Stimulated activated CD8-positive, alpha-beta memory T cell treated with anti-CD3 and anti-CD28 coated beads, Interleukin-15, amount 100 ng/mL, for 1 hour (primary cell): ENCODE measurements at regions not wholly inside any gene's neighbourhood (a gene's known extent, or its start where the extent isn't known, plus 50 kb on each side); places are given as distances from the start of the nearest gene placed in this dataset.
"Not testable (repeated sequence)": the region's sequence is repeated elsewhere in the genome, so short reads cannot be mapped to it uniquely, and the experiment has no call there.

Experiments used
- DNase-seq: peaks from one replicate; pipeline ENCODE4 v3.0.0-alpha.2; 2020; ENCODE audit warnings: low read depth

DNA sequence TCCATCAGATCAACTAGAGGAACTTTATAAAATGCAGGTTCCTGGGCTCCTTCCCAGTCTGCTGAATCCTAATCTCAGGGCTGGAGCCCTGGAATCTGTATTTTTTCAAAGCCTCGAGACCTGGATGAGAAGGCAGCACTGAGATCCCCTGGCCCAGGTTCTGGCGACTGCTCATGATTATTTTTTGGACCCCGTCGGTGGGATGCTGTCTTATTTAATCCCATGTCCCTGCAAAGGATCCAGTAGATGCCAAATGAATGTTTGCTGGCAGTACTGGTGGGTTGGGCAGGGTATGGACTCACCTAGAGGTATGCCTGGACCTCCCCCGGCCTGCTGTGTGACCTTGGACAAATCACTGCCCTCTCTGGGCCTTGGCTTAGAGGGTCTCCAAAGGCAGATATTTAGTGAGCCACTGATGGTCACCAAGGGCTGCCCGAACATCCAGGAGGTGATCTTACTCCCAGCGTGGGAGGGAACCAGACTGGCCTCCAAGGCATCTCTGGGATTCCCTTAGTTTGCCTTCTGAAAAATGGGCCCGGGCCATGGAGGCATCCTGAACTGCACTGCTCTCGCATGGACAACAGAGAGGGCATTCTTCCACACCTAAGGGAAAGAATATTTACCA, 91.6 kb upstream of the RUNX3 start:
- DNase-seq: no peak

DNA sequence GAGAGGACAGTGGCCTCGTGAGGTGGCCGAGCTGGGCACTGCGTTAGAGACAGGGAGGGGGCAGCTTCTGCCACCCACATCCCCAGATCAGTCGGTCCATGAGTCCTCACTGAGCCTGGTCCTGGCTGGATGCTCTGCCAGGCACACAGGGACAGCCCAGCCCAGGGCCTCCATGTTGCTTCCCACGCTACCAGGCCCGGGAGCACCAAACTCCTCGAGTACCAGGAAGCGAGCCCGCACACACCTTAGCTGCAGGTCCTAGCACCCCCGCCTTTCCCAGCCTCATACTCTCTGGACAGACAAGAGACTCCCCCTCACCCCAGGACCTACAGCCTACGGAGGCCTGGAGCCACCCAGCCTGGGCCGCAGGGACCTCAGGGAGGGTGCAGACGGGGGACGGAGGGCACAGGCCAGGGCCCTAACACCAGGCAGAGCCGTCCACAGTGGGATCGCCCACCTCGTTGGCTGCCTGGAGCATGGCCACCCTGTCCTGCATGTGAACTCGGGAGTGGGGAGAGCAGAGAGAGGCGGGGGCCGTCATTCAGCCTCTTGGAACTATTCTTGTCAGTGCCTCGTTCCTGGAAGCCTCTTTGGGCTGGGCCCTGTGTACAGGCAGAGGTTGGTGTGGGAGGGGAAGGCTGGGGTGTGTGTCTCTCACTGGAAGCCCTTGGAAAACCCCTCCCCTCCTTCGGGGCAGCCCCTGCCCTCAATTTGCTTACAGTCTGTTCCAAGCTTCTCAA, 90.9 kb upstream of the RUNX3 start:
- DNase-seq: no peak

DNA sequence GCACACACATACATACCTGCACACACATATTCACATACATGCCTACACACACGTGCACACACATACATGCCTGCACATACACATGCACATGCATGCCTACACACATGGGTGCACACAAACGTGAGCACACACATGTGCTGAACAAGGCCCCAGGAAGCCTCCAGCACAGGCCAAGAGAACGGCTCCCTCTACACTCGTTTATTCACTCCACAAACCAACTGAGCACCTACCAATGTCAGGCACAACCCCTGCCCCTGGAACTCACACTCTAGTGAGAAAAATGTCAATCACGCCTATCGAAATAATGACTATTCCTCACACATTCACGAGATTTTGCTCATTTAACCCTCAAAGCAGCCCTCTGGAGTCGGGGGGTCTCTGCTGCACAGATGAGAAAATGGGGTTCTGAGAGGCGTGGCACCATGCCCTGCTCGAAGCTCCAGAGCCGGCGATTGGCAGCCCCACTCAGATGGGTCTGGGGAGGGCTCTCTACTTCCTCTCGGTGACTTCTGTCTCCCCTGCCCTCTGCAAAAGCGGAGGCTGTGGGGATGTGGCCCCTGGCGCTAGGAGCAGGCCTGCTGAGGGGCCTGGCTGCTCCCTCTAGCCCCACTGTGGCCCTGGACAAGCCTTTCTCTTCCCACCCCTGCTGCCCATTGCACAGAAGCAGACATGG, 90.2 kb upstream of the RUNX3 start:
- DNase-seq: no peak

DNA sequence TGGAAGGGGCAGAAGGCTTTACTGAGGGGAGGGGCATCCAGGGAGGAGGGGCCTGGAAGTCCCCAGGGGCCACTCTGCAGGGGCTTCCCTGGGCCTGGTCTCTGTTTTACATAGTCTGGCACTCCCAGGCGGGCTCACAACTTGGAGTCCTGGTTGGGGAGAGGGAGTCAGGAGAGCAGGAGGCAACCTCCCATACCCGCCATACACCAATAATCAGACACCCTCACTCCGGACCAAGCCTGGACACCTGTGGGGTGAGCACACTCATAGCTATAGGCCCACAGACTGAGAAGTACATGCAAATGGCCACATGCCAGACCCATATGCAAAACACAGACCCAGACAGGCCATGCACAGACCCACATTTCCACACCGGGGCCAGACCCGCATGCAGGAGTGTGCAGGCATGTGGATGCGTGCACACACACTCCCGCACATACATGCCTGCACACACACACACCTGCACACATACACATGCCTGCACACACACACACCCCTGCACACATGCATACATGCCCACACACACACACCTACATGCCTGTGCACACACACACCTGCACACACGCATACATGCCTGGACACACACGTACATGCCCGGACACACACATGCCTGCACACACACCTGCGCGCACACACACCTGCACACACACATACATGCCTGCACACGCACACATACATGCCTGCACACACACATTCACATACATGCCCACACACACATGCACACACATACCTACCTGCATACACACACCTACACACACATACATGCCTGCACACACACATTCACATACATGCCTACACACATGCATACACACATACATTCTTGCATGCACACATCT, 89.5 kb upstream of the RUNX3 start:
- no peak for DNase-seq

DNA sequence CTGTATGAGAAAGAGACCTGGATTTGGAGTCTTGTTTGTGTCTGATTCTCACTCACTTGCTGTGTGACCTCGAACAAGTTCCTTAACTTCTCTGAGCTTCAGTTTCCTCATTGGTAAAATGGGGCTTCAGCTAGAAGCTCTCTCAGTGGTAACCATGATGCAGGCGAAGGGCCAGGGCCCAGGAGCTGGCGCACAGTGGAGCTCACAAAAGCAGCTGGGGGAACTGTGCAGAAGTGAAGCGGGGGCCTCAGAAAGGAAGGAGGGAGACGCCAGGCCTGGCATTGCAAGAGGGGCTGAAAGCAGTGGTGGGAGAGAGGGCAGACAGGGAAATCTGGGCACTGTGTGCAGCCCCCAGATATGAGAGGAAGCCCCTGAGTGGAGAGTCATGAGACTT, 88.9 kb upstream of the RUNX3 start:
- DNase-seq: no peak

DNA sequence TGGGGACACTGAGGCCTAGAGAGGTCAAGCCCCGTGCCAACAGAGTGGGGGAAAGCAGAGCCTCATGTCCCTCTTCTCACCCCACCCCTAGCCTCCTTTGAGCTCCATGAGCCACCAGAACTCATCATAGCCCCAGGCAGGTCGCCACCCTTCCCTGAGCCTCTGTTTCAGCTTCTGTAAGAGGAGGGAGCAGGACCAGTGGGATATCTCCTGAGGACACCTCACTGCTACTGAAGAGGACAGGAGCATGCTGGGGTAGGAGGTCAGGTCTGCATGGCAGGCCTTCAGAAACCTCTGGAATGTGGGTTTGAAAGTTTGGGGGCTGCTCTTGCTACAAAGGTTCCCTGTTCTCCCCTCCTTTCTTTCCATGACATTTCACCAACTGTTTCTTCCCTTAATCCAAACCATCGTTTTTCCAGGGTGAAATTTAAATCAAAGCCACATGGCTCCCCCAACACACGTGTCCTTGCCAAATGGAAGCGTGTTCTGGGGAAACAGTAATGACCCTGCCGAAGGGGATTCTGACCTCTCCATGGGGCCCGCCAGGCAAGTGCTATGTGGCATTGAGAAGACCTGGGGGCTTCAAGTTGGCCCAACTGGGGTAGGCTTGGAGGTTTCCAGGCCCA, 88.1 kb upstream of the RUNX3 start:
- DNase-seq: no peak

DNA sequence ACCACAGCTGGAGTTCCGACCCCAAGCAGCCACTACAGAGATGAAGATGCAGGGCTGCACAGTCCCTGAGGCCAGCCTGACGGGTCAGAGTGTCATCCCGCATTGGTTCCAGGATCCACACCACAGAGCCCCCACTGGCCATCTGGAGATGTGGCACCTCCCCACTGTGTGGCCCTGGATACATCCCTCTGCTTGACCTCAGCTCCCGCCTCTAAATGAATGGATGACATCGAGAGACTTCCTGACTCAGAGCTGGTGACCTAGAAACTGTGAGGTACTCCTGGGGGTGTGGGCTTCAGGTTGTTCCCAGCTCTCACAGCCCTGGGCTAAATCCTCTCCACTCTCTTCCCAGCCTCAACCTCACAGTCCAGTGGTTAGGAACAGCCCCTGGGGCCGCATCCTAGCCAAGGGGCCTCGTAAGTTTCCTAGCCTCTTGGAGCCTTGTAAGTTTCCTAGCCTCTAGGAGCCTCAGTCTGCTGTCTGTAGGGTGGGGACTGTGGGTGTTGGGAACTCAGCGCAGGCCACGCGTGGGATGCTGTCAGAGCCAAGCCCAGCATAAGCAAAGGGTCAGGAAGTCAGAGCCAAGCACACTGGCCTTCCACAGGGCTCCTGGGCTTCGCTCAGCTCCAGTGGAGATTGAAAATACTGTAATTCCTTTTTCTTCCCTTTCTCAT, 87.5 kb upstream of the RUNX3 start:
- DNase-seq: no peak

DNA sequence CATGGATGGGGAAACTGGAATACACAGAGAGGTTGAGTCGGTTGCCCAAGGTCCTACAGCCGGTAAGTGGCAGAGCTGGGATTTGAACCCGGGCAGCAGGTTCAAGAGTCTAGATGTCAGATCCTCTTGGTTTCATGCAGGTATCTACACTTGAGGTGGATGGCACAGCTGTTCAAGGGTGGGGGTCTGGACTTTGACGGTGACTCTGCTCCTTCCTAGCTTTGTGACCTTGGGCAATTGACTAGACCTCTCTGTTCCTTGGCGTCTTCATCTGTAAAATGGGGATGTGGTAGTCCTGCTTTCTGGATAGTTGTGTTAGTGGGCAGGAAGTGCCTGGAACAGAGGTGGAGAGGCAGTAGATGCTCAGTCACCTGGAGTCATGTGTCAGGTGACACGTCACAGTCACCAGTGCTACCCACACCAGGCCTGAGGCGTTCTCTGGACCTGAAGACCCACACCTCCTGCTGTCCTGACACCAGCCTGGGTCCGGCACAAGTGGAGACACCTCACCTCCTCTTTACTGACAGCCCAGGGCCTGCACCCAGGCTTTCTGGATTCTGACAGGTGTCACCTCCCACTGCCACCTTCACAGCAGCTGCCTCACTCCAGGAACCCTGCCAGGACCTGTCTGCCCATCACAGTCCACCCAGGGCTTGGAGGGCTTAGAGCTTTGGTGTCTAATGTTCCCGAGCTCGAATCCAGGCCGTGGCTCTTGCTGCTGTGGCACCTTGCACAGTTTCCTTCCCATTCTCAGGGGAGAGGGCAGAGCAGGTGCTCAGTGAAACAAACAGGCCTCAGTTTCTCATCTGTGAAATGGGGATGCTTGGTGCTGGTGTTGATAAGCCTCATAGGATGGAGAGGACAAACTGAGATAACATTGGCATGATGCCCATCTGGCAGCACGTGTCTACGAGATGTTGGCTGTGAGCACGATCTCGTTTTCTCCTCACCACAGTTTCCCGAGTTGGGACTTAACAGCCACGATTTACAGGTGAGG, 83.2 kb upstream of the RUNX3 start:
- DNase-seq: no peak

DNA sequence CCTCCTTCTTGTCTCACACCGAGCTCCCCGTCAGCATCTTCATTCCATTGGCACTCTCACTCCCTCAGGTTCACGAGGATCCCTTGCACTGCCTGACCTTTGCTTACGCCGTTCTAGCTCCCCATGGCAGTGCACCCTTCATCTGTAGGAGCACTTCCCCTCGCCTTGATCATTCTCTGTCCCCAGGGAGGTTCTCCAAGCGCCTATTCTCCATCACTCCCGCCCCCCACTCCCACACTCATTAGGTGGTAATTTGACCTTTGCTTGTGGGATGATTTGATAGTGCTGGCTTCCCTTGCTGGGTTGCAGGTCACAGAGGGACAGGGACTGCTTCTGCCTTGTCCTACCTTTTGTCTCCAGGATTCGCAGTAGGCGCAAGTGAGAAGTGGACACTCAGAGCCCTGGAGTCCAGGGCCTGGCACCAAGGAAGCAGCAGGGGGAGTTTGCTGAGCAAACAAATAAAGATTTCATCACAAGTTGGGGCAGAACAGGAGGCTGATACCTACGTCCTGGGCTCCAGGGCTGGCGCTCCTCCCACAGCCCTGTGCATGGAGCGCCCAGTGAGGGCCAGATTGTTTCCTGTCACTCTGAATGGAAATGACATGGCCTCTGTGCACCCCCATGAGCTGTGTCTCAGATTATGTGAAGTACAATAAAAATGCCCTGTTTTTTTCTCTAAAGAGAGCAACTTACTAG, 82.0 kb upstream of the RUNX3 start:
- no peak for DNase-seq

DNA sequence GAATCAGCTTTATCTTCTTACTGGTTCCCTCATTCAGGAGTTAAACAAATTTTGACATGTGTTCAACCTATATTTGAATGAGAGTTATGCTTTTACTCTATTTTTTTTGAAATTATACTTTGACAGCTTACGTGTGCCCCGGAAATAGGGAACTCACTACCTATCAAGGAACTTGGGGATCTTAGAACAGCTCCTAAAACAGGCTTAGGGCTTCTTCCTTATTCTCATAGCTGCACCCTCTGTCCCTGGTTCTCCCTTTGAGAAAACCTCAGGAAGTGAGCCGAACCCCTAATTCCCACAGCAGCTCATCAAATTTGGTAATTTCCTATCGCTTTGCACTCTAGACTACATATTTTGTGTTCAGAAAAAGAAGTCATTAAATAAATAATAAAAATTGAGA, 81.2 kb upstream of the RUNX3 start:
- no peak for DNase-seq

DNA sequence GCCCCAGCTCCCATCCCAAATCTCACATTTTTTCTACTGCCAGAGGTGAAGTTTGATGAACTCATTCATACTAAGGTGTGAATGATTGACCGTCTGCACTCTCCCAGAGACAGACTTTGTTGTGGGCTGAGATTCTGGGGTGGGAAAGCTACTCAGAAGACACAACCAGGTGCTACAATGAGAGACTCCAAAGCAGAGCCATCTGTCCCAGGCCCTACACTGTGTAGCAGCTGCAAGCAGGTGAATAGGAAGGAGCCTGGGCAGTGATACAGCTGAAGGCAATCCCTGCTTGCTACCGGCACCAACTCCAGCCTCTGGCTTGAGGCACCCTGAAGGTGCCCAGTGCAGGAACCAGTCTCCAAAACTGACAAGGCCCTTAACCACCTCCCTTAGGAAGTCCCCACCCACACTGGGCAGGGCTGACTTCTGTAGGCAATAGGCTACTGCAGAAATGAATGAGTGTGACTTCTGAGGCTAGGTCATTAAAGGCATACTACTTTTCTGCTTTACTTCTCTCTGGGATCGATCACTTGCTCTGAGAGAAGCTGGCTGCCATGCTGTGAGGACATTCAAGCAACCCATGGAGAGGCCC, 79.7 kb upstream of the RUNX3 start:
- DNase-seq: no peak

DNA sequence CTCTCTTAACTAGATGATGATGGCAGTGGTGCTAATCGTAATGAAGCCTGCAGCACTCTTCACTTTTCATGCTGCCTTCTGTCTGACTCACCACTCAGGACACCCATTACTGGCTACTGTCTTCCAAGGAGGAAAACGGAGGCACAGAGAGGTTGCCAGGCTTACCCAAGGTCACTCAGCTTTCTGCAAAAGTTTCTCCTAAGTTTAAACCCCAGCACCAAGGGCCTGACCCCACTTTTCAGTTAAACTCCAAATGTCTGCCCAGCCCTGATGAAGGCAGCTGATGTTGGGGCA, 78.1 kb upstream of the RUNX3 start:
- no peak for DNase-seq

DNA sequence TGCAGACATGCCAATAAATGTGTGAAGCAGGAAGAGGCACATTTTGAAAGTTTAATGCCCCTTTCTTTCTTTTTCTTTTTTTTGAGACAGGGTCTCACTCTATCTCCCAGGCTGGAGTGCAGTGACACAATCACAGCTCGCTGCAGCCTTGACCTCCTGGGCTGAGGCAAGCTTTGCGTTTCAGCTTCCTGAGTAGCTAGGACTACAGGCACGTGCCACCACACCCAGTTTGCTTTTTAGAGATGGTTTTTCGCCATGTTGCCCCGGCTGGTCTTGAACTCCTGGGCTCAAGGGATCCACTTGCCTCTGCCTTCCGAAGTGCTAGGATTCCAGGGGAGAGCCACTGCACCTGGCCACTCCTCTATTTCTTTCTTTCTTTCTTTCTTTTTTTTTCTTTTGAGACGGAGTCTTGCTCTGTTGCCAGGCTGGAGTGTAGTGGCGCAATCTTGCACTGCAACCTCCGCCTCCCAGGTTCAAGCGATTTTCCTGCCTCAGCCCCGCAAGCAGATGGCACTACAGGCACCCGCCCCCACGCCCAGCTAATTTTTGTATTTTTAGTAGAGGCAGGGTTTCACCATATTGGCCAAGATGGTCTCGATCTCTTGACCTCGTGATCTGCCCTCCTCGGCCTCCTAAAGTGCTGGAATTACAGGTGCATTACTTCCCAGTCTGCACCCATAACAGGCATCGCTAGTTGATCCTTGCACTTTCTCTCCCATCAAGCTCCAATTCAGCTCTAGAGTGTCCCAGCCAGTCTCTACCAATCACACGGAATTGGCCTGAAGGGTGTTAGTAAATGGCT, 77.5 kb upstream of the RUNX3 start:
- not testable (repeated sequence) for DNase-seq

DNA sequence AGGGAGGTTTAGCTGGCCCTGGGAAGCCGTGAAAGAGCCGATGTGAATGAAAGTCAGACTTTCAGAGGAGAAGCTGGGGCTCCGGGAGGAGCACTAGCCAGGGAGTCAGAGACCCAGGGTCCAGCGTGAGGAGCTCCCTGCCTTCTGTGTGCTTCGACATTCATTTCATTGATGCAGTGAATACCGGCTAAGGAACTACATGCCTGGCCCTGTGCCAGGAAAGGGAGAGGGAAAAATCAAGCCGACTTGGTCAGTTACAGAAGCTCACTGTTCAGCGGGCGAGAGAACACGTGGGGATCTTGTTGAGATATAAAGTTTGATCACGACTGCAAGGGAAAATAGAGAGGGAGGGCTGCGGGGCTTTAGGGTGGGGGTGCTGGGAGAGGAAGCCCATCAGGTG, 76.7 kb upstream of the RUNX3 start:
- DNase-seq: no peak

DNA sequence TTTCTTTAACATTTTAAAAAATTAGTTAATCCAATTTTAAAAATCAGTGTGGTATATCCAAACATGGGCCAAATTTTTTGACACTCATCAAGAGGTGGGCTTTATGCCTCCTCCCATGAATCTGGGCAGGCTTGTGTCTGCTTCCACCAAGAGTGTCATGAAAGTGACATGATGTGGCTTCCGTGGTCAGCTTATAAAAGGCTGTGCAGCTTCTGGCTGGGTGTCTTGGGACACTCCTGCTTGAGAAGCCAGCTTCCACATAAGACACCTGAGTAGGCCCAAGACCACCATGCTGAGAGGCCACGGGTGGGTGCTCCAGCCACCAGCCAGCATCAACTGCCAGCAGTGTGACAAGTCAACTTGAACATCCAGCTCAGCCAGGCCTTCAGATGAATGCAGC, 74.3 kb upstream of the RUNX3 start:
- DNase-seq: no peak

DNA sequence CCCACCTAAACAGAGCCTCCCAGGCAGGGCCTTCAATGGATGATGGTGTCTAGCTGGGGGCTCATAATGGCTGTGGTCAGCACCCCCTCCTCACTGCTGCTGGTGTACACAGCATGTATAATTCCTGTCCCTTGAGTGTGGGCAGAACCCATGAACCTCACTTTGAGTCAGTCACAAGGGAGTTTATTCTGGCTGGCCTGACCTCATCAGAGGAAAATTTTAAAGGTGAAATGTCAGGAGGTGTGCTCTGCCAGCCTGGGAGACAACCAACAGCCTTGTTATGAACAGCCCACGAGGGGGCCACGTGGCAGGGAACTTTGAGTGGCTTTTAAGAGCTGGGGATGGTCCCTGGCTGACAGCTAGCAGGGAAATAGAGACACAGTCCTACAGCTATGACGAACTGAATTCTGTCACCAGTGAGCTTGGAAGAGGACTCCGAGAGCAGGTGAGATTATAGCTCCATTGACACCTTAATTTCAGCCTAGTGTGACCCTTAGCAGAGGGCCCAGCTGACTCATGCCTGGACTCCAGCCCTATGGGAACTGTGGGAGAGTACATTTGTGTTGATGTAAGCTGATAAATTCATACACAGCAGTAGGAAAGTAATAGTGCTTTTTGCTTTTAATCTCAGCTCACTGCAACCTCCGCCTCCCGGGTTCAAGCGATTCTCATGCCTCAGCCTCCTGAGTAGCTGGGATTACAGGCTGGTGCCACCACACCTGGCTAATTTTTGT, 73.5 kb upstream of the RUNX3 start:
- no peak for DNase-seq

DNA sequence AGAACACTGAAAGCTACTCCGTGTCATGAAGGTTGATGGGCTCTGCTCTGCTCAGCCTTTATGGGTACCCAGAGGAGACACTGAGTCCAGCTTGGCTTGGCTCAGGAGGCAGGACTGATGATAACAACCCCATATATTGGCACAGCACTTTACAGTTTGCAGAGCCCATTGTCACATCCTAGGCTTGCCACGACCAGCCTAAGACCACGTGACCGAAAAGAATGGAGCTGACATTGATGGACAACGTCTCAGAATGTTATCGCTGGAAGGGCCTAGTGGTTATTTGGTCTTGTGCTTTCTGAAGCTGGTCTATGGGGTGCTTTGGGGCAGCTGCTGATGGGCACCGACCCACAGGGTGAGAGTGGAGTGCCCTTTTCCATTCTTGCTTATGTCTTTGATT, 72.9 kb upstream of the RUNX3 start:
- DNase-seq: no peak
